Breast epithelium (tissue), 4 donors: ENCODE measurements at regions not wholly inside any gene's neighbourhood (a gene's known extent, or its start where the extent isn't known, plus 50 kb on each side); places are given as distances from the start of the nearest gene placed in this dataset.
A peak's percentile ranks its signal among the peaks of the same experiment; 100 is the strongest.

Experiments
- DNase-seq, 2 donors: peaks; one replicate each; pipeline ENCODE4 v3.0.0-alpha.2; 2019; ENCODE audit warnings: low spot score in 2 of 2
- H3K27ac ChIP-seq, 2 donors: fragments of 200-600 bp; sonication (generic) in 1 of 2; one replicate each; pipeline ENCODE4 v1.5.1; 2016 to 2019; ENCODE audit warnings: mild to moderate bottlenecking in 1 of 2
- H3K27me3 ChIP-seq, 2 donors: fragments of 200-600 bp; sonication (generic) in 1 of 2; one replicate each; pipeline versions ENCODE4 v1.5.1 to v1.6.0; 2017 to 2019; ENCODE audit warnings: control low read depth in 1 of 2, mild to moderate bottlenecking in 1 of 2
- H3K36me3 ChIP-seq: fragments of 200-600 bp; one replicate; pipeline ENCODE4 v1.5.1; 2019
- H3K4me1 ChIP-seq, 2 donors: fragments of 200-600 bp; sonication (generic); one replicate each; pipeline ENCODE4 v1.5.1; 2016 to 2019; ENCODE audit warnings: control low read depth in 1 of 2
- H3K4me3 ChIP-seq, 3 donors: fragments of 200-600 bp; sonication (generic); 1 replicate in 2 of 3; 2 replicates in 1 of 3; pipeline ENCODE4 v1.5.1; 2016 to 2019; ENCODE audit warnings: mild to moderate bottlenecking in 3 of 3, moderate library complexity in 2 of 3
- H3K9me3 ChIP-seq, 2 donors: fragments of 200-600 bp; sonication (generic) in 1 of 2; one replicate each; pipeline ENCODE4 v1.5.1; 2016 to 2019; ENCODE audit warnings: control low read depth in 1 of 2
- POLR2A ChIP-seq: fragments of 450-650 bp; IDR thresholded peaks from one replicate; pipeline ENCODE4 v1.6.1; 2016; ENCODE audit warnings: antibody characterized with exemption, mild to moderate bottlenecking, moderate library complexity
- POLR2AphosphoS5 ChIP-seq, 3 donors: sonication (generic); formaldehyde crosslinking; IDR thresholded peaks; one replicate each; pipeline ENCODE4 v1.6.1; 2017; ENCODE audit warnings: antibody characterized with exemption in 3 of 3
- intact Hi-C: fragments of 100-400 bp; cut with DNase I; formaldehyde crosslinking; loops from one replicate; pipeline ENCODE4 v1.15.1; 2023; ENCODE audit warnings: low total_unique reads
- TF ChIP-seq, protein P1 (sequence below), 3 donors: fragments of 450-650 bp; IDR thresholded peaks; one replicate each; pipeline ENCODE4 v1.5.1; 2016 to 2017; ENCODE audit warnings: antibody characterized with exemption in 3 of 3, mild to moderate bottlenecking in 3 of 3, moderate library complexity in 3 of 3

DNA sequence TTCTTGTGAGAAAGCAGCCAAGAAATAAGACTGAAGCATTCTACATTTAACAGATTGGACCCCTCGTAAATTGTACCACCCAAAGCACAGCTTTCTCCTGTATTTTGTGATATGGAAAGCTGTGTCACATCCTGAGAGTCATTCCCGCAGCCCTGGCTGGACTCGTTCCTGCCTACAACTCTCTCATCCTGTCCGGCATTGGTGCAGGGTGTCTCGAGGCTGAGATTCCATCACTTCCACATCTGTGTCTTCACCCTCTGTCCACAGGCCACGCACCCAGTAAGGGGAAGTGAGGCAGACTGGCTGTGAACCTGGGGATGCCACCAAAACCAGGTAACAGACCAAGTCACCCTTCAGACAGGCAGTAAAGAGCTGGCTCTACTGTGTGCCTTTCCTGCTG is 146.2 kb upstream of the KLF6 start:
- H3K27ac ChIP-seq: no peak overlapping the region
- H3K9me3 ChIP-seq: no peaks in the 10 kb centered on the region
- no peaks in the 10 kb centered on the region for H3K36me3 ChIP-seq
- no peaks in the 10 kb centered on the region for H3K27me3 ChIP-seq
- H3K4me3 ChIP-seq: no peak overlapping the region
- DNase-seq: no peak
- intact Hi-C loops: no loop called here
- TF ChIP-seq, protein P1, sequence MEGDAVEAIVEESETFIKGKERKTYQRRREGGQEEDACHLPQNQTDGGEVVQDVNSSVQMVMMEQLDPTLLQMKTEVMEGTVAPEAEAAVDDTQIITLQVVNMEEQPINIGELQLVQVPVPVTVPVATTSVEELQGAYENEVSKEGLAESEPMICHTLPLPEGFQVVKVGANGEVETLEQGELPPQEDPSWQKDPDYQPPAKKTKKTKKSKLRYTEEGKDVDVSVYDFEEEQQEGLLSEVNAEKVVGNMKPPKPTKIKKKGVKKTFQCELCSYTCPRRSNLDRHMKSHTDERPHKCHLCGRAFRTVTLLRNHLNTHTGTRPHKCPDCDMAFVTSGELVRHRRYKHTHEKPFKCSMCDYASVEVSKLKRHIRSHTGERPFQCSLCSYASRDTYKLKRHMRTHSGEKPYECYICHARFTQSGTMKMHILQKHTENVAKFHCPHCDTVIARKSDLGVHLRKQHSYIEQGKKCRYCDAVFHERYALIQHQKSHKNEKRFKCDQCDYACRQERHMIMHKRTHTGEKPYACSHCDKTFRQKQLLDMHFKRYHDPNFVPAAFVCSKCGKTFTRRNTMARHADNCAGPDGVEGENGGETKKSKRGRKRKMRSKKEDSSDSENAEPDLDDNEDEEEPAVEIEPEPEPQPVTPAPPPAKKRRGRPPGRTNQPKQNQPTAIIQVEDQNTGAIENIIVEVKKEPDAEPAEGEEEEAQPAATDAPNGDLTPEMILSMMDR (IDR thresholded peaks at IDR 0.05): no peak
- TF ChIP-seq POLR2AphosphoS5 (IDR thresholded peaks at IDR 0.05) (no peak), POLR2A (no peak)
- H3K4me1 ChIP-seq: no peaks in the 10 kb centered on the region

DNA sequence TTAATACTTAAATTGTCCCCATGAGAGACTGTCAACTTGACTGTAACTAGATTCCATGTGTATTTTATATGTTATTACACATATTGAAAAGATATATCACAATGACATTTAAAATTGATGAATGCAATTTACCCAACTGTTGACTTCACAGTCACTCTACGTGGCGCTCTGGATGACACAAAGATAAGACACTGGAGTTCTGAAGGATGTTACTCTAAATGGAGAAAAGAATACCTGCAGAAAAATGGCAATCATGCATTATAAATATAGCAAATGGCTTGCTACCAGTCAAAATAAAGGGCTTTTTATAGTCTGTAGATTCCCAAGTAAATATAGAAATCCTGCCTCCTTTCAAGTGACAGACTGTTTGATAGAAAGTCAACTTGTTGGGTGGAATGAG is 143.6 kb upstream of the KLF6 start:
- DNase-seq: no peak
- H3K9me3 ChIP-seq: no peaks in the 10 kb centered on the region
- no peaks in the 10 kb centered on the region for H3K36me3 ChIP-seq
- no peak overlapping the region for H3K4me3 ChIP-seq
- intact Hi-C loops: no loop called here
- no peaks in the 10 kb centered on the region for H3K27me3 ChIP-seq
- H3K4me1 ChIP-seq: no peaks in the 10 kb centered on the region
- TF ChIP-seq, protein P1 (IDR thresholded peaks at IDR 0.05): no peak
- TF ChIP-seq POLR2A: no peak
- no peak for TF ChIP-seq POLR2AphosphoS5 (IDR thresholded peaks at IDR 0.05)
- no peak overlapping the region for H3K27ac ChIP-seq

DNA sequence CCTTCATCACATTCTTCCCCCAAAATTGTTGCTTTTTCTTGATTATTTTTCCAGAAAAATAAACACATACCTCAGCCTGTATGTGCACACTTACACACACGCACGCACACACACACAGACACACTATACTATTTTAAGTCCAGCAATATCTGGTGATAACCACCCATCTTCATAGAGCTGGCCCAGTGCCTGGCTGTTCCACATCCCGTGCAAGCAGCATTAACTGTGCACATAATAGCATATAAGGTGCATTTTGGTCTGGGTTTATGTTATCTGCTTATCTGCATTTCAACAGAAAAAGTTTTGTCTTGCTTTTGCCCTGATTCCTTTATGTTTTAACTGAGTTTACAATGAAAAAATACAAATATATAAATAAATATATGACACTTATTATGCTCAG is 143.1 kb upstream of the KLF6 start:
- no peaks in the 10 kb centered on the region for H3K4me1 ChIP-seq
- H3K4me3 ChIP-seq: no peak overlapping the region
- peak in 1 of 2 donors; percentile 11 for DNase-seq
- no peaks in the 10 kb centered on the region for H3K27me3 ChIP-seq
- intact Hi-C loops: no loop called here
- H3K36me3 ChIP-seq: no peaks in the 10 kb centered on the region
- H3K27ac ChIP-seq: no peak overlapping the region
- H3K9me3 ChIP-seq: no peaks in the 10 kb centered on the region
- TF ChIP-seq POLR2A (no peak), POLR2AphosphoS5 (IDR thresholded peaks at IDR 0.05) (no peak)
- TF ChIP-seq, protein P1 (IDR thresholded peaks at IDR 0.05): no peak

DNA sequence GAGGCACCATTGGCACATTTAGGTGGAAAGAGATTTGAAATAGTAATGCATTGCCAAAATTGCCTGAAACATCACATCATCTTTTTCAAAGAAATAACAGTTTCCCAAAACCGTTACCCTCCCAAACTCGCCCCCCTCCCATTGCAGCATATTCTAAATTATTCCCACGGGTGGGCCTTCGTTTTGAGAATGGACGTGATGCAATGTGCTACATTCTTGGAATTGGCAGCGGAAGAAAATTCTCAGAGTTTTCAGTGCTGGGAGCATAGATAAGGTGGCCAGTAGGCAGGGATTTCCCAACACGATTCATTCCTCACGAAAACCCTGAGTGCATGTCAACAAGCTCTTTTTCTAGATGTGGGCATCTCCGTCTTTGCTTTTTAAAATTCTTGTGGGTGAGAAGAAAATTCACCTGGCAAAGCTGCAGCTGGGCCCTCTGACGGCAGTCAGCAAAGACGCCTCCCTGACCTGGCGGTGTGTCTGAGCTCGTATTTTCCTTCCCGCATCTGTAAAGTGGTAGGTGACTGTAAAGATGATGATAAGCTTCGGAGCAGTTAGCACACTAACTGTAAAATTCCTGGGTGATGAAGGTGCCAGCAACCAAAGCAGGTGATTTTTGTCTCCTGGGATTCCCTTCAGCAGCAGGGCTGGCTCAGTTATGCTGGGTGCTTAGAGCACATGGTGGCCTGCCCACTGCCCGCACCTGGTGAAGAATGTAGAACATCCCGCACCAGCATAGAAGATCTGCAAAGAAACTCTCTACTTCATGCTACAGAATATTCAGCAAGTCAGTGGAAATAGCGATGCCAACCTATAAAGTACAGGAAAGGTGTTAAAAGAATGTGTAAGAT is 141.9 kb upstream of the KLF6 start:
- peak in 1 of 2 donors; percentile 37 for DNase-seq
- H3K9me3 ChIP-seq: no peaks in the 10 kb centered on the region
- no peaks in the 10 kb centered on the region for H3K36me3 ChIP-seq
- intact Hi-C loops: no loop called here
- no peak overlapping the region for H3K4me3 ChIP-seq
- TF ChIP-seq, protein P1 (IDR thresholded peaks at IDR 0.05): no peak
- TF ChIP-seq POLR2A: no peak
- no peak for TF ChIP-seq POLR2AphosphoS5 (IDR thresholded peaks at IDR 0.05)
- no peaks in the 10 kb centered on the region for H3K4me1 ChIP-seq
- H3K27ac ChIP-seq: peak overlapping the region in 1 of 2 donors; percentile 52
- H3K27me3 ChIP-seq: no peaks in the 10 kb centered on the region

DNA sequence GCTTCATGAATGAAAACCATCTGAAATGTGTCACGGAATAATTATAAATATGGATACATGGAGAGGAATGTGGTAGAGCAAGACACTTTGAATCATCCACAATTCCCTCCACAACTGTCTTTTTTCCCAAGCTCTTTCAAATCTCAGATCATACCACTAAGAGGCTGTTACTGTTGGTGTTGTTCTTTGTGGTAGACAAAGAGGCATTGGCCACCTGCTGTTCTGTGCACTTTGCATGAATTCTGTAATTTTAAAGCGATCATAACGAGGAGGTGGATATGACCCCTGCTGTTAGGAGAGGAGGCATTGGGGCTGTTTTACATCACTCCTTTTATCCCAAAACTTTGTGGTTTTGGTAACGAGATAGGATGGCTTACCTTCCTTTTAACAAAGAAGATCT is 141.2 kb upstream of the KLF6 start:
- no peak overlapping the region for H3K4me3 ChIP-seq
- H3K27ac ChIP-seq: peak overlapping the region in 1 of 2 donors; percentile 25
- H3K4me1 ChIP-seq: no peaks in the 10 kb centered on the region
- DNase-seq: no peak
- H3K9me3 ChIP-seq: no peaks in the 10 kb centered on the region
- no peaks in the 10 kb centered on the region for H3K27me3 ChIP-seq
- intact Hi-C loops: no loop called here
- no peaks in the 10 kb centered on the region for H3K36me3 ChIP-seq
- TF ChIP-seq, protein P1 (IDR thresholded peaks at IDR 0.05): no peak
- no peak for TF ChIP-seq POLR2A
- TF ChIP-seq POLR2AphosphoS5 (IDR thresholded peaks at IDR 0.05): no peak
